PC-3 (cell line): ENCODE measurements at regions not wholly inside any gene's neighbourhood (a gene's known extent, or its start where the extent isn't known, plus 50 kb on each side); places are given as distances from the start of the nearest gene placed in this dataset.
A peak's percentile ranks its signal among the peaks of the same experiment; 100 is the strongest.

ENCODE experiments used
- ATAC-seq: fragments of 200-7000 bp; cut with Tn5 transposase; 2 replicates; pipeline ENCODE4 v1.9.1; 2020; ENCODE audit warnings: mild to moderate bottlenecking, moderate library complexity
- BruUV-seq: library from RNA; stranded (reverse); fragments of 400-500 nt; replicated peaks from 2 replicates; lab custom pipeline; 2021; lab: Mats Ljungman, UMichigan
- CTCF ChIA-PET: fragments of 300-600 bp; sonication (Branson Sonifier 250); formaldehyde crosslinking; loops from one replicate; lab custom pipeline; 2022; ENCODE audit warnings: antibody characterized with exemption; lab: Charles Lee
- POLR2A ChIA-PET: fragments of 300-600 bp; sonication (Branson Sonifier 250); formaldehyde crosslinking; loops from one replicate; lab custom pipeline; 2022; ENCODE audit warnings: antibody characterized with exemption; ENCODE audit not compliant: unreplicated experiment; lab: Charles Lee
- DNase-seq: peaks from one replicate; pipeline ENCODE4 v3.0.0-alpha.2; 2015
- H2AFZ ChIP-seq: fragments of 300-600 bp; sonication (generic); 2 replicates; pipeline ENCODE4 v1.6.0; 2016; ENCODE audit warnings: antibody characterized with exemption, low read length
- H3F3A ChIP-seq: fragments of 300-600 bp; sonication (generic); one replicate; pipeline ENCODE4 v1.6.0; 2017; ENCODE audit warnings: antibody characterized with exemption, low read length, control low read depth, mild to moderate bottlenecking; ENCODE audit not compliant: unreplicated experiment
- H3K27ac ChIP-seq: fragments of 300-600 bp; sonication (generic); 2 replicates; pipeline ENCODE4 v1.5.1; 2016; ENCODE audit warnings: mild to moderate bottlenecking, low read length
- H3K27me3 ChIP-seq: fragments of 300-600 bp; sonication (generic); 2 replicates; pipeline ENCODE4 v1.6.1; 2016; ENCODE audit warnings: low read length, mixed read lengths
- H3K36me3 ChIP-seq: fragments of 300-600 bp; sonication (generic); 2 replicates; pipeline ENCODE4 v1.6.1; 2016; ENCODE audit warnings: low read depth, mixed run types, low read length, mixed read lengths
- H3K4me1 ChIP-seq: fragments of 300-600 bp; sonication (generic); 2 replicates; pipeline ENCODE4 v1.5.1; 2016; ENCODE audit warnings: low read length; ENCODE audit not compliant: insufficient read depth
- H3K4me2 ChIP-seq: fragments of 300-600 bp; sonication (generic); 2 replicates; pipeline ENCODE4 v1.6.0; 2016; ENCODE audit warnings: low read length
- H3K4me3 ChIP-seq: fragments of 300-600 bp; sonication (generic); 2 replicates; pipeline ENCODE4 v1.5.1; 2016; ENCODE audit warnings: mild to moderate bottlenecking, low read length, mixed read lengths
- H3K79me2 ChIP-seq: fragments of 300-600 bp; sonication (generic); 2 replicates; pipeline ENCODE4 v1.6.1; 2017; ENCODE audit warnings: low read length, mixed read lengths
- H3K9ac ChIP-seq: fragments of 300-600 bp; sonication (generic); 2 replicates; pipeline ENCODE4 v1.6.0; 2016; ENCODE audit warnings: mild to moderate bottlenecking, low read length
- H3K9me2 ChIP-seq: fragments of 300-600 bp; sonication (generic); replicated peaks from 2 replicates; pipeline ENCODE4 v1.6.1; 2016; ENCODE audit warnings: mixed run types, low read length, mixed read lengths
- H3K9me3 ChIP-seq: fragments of 300-600 bp; sonication (generic); 2 replicates; pipeline ENCODE4 v1.6.1; 2016; ENCODE audit warnings: low read length, mixed read lengths
- H4K20me1 ChIP-seq: fragments of 300-600 bp; sonication (generic); 2 replicates; pipeline ENCODE4 v1.6.1; 2016; ENCODE audit warnings: low read length, mixed read lengths
- CTCF ChIP-seq: fragments of 300-600 bp; sonication (generic); conservative IDR thresholded peaks from 2 replicates; pipeline ENCODE4 v1.5.1; 2017; ENCODE audit warnings: antibody characterized with exemption, low read depth, mild to moderate bottlenecking, low read length
- EZH2 ChIP-seq: fragments of 300-600 bp; sonication (generic); IDR thresholded peaks from one replicate; pipeline ENCODE4 v1.6.1; 2017; ENCODE audit warnings: antibody characterized with exemption, mild to moderate bottlenecking, low read length; ENCODE audit not compliant: unreplicated experiment
- EZH2phosphoT487 ChIP-seq: fragments of 300-600 bp; sonication (generic); IDR thresholded peaks from 2 replicates; pipeline ENCODE4 v1.6.1; 2018; ENCODE audit warnings: mild to moderate bottlenecking, antibody characterized with exemption, low read length, borderline replicate concordance
- intact Hi-C: fragments of 100-400 bp; cut with micrococcal nuclease; formaldehyde crosslinking; loops from 2 replicates; pipeline ENCODE4 v1.9.0; 2023

DNA sequence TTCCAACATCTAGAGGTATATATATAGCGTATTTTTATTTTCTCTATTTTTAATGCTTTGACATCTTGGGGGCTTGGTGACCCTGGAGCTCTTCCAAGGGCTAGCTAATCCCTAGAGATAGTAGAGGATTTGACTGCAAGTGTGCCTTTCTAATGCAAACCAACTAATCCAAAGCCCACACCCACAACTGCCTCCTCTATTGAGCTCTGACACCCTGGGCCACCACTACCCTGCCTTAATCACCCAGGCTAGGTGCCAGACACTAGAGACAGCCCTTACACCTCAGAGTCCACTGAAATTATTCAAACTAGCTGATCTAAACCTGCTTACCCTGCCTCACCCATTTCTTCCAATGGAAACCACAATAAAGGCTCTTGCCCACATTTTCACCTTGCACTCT is 69.6 kb upstream of the ATXN3L start:
- no peak overlapping the region for H3K27ac ChIP-seq
- no peaks in the 10 kb centered on the region for H4K20me1 ChIP-seq
- intact Hi-C loops, result no loop called here
- H3K9me3 ChIP-seq, result no peaks in the 10 kb centered on the region
- CTCF ChIA-PET, result no interaction called here
- no peaks in the 10 kb centered on the region for H3K36me3 ChIP-seq
- ATAC-seq, result no peak
- H3K4me1 ChIP-seq, result peaks cover 10% of the 10 kb centered on the region
- H3K27me3 ChIP-seq, result no peaks in the 10 kb centered on the region
- H3K79me2 ChIP-seq, result no peaks in the 10 kb centered on the region
- POLR2A ChIA-PET, result no interaction called here
- DNase-seq, result no peak
- no peaks in the 10 kb centered on the region for H3K9me2 ChIP-seq
- no peak overlapping the region for H3K9ac ChIP-seq
- H3F3A ChIP-seq, result no peaks in the 10 kb centered on the region
- TF ChIP-seq EZH2phosphoT487, result no peak
- TF ChIP-seq CTCF, result no peak
- TF ChIP-seq EZH2, result no peak
- no peak overlapping the region for H2AFZ ChIP-seq
- no peak overlapping the region for H3K4me3 ChIP-seq
- H3K4me2 ChIP-seq, result no peak overlapping the region
- BruUV-seq, result no TSS peak

- intact Hi-C loops, result no loop called here
- TF ChIP-seq EZH2 (no peak), EZH2phosphoT487 (no peak), CTCF (no peak)
- DNase-seq (peak; percentile 22), ATAC-seq (peak; percentile 31)
- Histone ChIP-seq H3K9me2 (no peaks in the 10 kb centered on the region), H3F3A (no peaks in the 10 kb centered on the region), H3K27ac (no peak overlapping the region), H3K36me3 (no peaks in the 10 kb centered on the region), H3K27me3 (no peaks in the 10 kb centered on the region), H3K4me2 (no peak overlapping the region), H2AFZ (no peak overlapping the region), H3K9me3 (no peaks in the 10 kb centered on the region), H3K79me2 (no peaks in the 10 kb centered on the region), H3K4me1 (peaks cover 10% of the 10 kb centered on the region), H4K20me1 (no peaks in the 10 kb centered on the region), H3K4me3 (no peak overlapping the region), H3K9ac (no peak overlapping the region)
- POLR2A ChIA-PET, result no interaction called here
- CTCF ChIA-PET, result no interaction called here
- BruUV-seq, result no TSS peak
Measured at GRCh38 chrX:13387666-13388494, 68.0 kb upstream of the ATXN3L start.

GRCh38 chrX:13386636-13387035 is 66.8 kb upstream of the ATXN3L start:
- Histone ChIP-seq H2AFZ (no peak overlapping the region), H3K36me3 (no peaks in the 10 kb centered on the region), H3K79me2 (no peaks in the 10 kb centered on the region), H3K9me2 (no peaks in the 10 kb centered on the region), H3K27me3 (no peaks in the 10 kb centered on the region), H3K4me3 (no peak overlapping the region), H4K20me1 (no peaks in the 10 kb centered on the region), H3K27ac (no peak overlapping the region), H3K9me3 (no peaks in the 10 kb centered on the region), H3K4me1 (peaks cover 10% of the 10 kb centered on the region), H3F3A (no peaks in the 10 kb centered on the region), H3K9ac (no peak overlapping the region), H3K4me2 (no peak overlapping the region)
- intact Hi-C loops, result no loop called here
- no peak for ATAC-seq
- no peak for TF ChIP-seq EZH2phosphoT487
- TF ChIP-seq CTCF, result no peak
- TF ChIP-seq EZH2, result no peak
- ChIA-PET POLR2A (no interaction called here), CTCF (no interaction called here)
- no TSS peak for BruUV-seq
- no peak for DNase-seq
